T-helper 2 cell treated with Interferon-gamma antibody and Interleukin-4, amounts not matched to agents 100 ng/mL and 5 ng/mL, for 36 hours (primary cell): ENCODE measurements at regions not wholly inside any gene's neighbourhood (a gene's known extent, or its start where the extent isn't known, plus 50 kb on each side); places are given as distances from the start of the nearest gene placed in this dataset.

ENCODE experiments used
- intact Hi-C: fragments of 100-400 bp; cut with micrococcal nuclease; formaldehyde crosslinking; loops from one replicate; pipeline ENCODE4 v1.15.1; 2023

- intact Hi-C loops: loop anchor here (10.0 kb wide), 1 partner anchor 1009 kb away; no protein-coding TSS in a partner anchor
Measured at GRCh38 chr11:111444040-111444439, 65.0 kb upstream of the POU2AF1 start.

- intact Hi-C loops: loop anchor here (10.0 kb wide), 1 partner anchor 1009 kb away; no protein-coding TSS in a partner anchor
Measured at GRCh38 chr11:111443640-111444039, 64.6 kb upstream of the POU2AF1 start.

DNA sequence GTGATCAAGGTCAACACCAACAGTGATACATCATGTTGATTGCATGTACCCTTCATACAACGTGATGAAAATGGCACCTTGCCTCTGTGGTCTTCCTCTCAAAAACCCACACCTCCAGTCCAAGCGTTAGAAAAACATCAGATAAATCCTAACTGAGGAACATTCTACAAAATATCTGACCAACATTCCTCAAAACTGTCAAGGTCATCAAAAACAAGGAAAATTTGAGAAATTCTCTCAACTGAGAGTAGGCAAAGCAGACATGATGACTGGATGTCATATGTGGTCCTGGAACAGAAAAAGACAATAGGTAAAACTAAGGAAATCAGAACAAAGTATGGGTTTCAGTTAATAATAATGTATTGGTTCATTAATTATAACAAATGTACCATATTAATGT, 64.0 kb upstream of the POU2AF1 start:
- intact Hi-C loops: loop anchor here (10.0 kb wide), 1 partner anchor 1008 kb away; no protein-coding TSS in a partner anchor

DNA sequence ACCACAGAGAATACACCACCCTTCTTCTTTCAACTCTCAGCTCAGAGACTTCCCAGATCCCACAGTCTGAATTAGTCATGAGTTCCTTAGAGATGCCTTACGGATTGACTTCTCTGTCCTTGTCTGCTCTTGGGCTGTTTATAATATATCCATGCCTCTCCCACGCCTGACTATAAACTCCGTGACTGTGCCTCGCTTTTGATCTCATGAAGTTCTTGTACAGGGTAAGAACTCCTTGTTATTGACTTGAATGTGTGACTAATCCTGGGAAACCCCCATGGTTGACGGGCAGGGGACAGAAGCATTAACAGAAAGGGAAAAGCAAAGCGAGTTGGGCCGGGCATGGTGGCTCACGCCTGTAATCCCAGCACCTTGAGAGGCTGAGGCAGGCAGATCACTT, 62.4 kb upstream of the POU2AF1 start:
- intact Hi-C loops: loop anchor here (10.0 kb wide), 1 partner anchor 1007 kb away; no protein-coding TSS in a partner anchor

- intact Hi-C loops: loop anchor here (10.0 kb wide), 1 partner anchor 1006 kb away; no protein-coding TSS in a partner anchor
Measured at GRCh38 chr11:111440416-111441205, 61.5 kb upstream of the POU2AF1 start.

- intact Hi-C loops: loop anchor here (10.0 kb wide), 1 partner anchor 1005 kb away; no protein-coding TSS in a partner anchor
Measured at GRCh38 chr11:111439901-111440300, 60.8 kb upstream of the POU2AF1 start.

- intact Hi-C loops: no loop called here
Measured at GRCh38 chr11:111438846-111439520, 59.9 kb upstream of the POU2AF1 start.

GRCh38 chr11:111438168-111438567, 59.1 kb upstream of the POU2AF1 start:
- intact Hi-C loops: no loop called here

- intact Hi-C loops: no loop called here
Measured at GRCh38 chr11:111435046-111435698, 56.1 kb upstream of the POU2AF1 start.

DNA sequence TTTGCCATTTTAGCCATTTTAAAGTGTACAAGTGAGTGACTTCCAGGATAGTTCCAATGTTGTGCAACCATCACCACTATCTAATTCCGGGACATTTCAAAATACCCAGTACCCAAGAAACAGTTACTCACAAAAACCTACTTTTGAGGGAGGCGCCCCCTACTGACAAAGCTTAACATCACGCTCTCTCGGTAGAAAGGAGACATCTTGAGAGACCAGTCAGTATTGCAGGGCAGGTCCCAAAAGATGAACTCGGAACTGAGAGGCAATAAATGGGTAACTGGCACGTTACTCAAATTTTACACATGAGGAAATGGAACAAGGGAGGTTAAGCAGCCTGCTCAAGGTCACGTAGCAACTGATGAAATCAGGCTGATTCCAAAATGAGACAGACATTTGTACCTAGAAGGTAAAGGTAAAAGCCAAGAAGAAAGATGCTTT, 50.0 kb upstream of the POU2AF1 start:
- intact Hi-C loops: loop anchor here (1.0 kb wide), 1 partner anchor 146 kb away; no protein-coding TSS in a partner anchor
